NCI-H748 (cell line): ENCODE measurements at regions not wholly inside any gene's neighbourhood (a gene's known extent, or its start where the extent isn't known, plus 50 kb on each side); places are given as distances from the start of the nearest gene placed in this dataset.

ENCODE experiments used
- DNase-seq: peaks from one replicate; lab custom pipeline; 2025; ENCODE audit not compliant: unreplicated experiment; lab: John Stamatoyannopoulos, UW

DNA sequence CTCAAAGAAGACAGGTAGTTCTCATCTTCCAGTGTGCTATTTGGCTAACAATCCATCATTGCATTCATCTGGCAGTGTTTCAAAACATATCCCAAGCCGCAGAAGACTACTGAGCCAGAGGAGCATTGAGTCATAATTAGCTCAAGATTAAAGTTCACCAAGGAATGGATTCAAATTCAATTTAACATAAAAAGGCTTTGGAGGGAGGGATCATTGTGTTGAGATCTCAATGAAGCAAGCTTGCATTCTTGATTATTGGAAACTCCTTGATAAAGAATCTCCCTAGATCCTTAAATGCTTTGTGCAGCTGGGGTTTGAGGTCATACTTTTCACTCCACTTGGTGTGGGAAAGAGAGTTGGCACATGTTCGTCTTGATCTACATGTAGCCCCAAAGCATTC, 142.8 kb upstream of the SEMA3A start:
- DNase-seq = no peak

DNA sequence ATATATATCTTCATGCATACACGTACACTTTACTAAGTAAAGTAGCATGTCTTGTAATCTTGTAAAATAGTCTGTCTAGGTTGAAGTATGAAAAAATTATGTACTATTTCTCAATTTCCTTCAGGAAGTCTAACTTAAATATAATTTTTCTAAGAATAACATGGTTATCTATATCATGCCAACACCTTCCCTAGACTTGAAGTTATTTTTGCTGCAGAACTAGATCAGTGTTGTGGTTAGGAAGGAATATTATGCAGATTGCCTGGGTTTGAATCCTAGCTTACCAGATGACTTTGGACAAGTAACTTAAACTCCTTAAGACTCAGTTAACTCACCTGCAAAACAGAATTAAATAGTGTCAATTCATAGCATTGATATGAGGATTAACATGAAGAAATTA, 142.2 kb upstream of the SEMA3A start:
- no peak for DNase-seq

DNA sequence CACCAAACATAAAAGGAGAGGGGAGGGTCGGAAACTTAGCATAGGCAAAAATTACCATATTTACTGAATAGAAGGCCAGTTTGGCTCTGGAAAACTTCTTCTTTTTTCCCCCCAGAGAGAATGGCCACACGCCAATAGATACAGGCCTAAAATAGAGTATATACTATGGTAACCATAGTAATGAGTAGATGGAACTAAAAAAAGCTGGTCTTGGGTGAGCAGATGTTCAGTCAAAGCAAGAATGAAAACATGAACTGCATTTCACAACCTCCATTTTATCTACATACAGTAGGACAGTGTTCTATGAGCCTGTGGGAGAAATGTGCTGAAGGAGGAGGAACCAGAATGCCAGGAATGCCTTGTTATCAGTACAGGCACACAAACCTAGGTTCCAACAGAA, 141.7 kb upstream of the SEMA3A start:
- no peak for DNase-seq

DNA sequence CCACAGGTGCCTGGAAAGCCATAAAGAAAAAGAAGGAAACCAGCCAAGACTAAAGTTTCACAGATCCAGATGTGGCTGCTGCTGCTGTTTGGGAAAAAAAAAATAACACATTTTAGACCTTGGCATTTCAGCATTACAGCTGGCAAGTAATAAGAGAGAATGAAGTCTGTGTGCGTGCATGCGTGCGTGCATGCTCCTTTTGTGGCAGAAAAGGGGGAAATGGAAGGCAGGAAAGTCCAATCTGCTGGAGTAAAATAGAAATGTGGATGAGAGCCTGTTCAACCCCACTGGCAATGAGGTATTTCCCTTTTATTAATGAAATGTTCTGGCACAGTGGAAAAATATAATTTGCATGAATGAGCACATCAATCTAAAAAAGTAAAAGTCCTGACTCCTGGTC, 137.0 kb upstream of the SEMA3A start:
- no peak for DNase-seq

DNA sequence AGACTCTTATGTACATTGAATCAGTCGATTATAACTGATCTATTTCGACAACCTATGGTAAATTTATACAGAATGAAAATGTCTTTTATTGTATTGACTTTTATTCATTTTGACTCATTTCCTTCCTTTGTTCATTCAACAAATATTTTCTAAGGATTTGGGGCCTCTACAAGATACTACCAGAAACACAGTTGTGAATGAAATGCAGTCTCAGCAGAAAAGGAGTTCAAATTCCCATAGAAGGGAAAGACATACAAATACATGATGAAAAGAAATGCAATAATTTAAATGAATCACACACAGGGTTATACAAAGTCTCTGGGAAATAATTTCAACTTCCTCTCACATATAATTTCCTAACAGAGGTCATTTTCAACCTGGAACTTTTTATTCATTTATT, 134.0 kb upstream of the SEMA3A start:
- no peak for DNase-seq

DNA sequence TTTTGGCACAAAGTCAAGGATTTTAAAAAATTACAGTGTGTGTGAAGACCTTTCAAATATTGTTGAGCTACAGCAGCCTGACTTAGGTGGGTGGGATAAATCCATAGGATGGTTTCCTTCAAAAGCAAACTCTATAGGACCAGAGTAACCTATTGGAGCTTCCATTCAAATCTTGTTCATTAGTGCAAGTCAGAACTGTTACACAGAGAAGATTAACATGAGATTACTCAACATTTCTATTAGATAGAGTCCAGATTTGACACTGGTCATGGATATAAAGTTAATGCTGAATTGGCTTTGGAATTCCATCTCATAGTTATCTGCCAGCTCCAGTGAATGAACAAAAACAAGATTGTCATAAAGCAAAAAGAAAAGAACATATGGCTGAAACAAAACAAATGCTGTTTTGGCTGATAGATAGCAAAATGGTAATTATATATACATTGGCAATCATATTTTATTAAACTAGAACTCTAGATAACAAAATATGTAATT, 129.6 kb upstream of the SEMA3A start:
- no peak for DNase-seq

DNA sequence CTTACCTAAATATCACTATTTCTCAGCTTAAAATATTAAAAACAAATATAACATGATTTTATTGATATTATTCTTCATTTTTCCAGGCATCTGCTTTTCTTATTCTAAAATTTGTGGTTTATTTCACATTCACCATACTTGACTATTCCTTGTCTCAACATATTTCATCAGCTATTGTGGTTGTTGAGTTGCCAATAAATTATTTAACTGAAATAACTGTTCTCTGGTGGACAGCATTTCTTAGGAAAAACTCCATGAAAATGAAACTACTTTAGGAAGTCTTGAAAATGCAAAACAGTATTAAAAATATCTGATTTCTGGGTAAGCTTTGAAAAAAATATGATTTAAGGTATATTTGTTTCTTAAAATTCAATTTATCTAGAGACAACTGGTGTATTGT, 122.9 kb upstream of the SEMA3A start:
- no peak for DNase-seq

DNA sequence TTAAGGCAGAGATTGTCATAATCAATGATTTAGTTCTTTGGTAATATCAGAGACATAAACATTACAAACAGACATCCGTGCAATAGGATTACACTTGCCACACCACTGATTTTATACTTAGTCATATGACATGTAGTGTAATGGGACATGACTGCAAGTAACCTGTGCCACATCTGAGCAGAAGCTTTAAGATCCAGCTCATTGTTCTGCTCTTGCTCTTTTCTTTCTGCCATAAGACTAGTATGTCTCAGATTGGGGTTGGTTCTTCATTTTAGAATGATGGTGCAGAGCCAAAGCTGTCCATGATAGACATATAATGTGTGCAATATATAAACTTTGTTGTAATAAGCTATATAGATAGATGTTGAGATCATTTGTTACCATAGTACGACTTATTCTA, 119.7 kb upstream of the SEMA3A start:
- DNase-seq = no peak

DNA sequence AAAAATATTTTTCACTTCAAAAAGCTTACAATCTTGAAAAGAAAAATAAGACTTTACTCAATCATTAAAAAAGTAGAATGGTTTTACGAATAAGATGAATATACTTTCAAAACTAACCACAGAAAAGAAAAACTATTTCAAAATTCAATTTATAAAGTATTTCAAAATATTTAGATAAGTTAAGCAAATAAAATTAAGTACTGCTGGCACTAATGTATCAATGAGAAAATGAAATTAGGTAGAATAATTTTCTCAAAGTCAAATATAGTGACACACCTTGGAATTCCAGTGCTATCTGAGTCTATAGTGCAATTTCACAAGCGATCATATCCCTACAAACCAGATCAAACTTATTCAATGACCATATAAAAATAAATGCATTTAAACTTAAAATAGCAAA, 109.8 kb upstream of the SEMA3A start:
- DNase-seq = no peak

DNA sequence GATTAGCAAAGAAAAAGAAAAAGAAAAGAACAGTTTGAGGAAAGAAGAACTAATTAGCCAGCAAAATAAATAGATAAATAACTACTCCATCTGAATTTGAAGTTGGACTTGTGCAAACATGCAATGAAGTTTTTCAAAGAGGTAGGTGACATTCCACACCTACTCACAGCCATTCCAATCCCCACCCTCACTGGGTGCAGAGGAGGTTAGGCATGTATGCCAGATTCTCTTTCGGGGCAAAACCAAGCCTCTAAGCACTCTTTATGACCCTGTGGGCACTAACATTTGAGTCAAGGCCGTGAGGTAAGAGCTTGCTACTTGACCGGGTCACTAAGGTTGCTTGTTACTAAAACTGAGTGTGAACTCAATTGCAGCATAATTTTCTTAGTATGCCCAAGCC, 108.4 kb upstream of the SEMA3A start:
- no peak for DNase-seq

DNA sequence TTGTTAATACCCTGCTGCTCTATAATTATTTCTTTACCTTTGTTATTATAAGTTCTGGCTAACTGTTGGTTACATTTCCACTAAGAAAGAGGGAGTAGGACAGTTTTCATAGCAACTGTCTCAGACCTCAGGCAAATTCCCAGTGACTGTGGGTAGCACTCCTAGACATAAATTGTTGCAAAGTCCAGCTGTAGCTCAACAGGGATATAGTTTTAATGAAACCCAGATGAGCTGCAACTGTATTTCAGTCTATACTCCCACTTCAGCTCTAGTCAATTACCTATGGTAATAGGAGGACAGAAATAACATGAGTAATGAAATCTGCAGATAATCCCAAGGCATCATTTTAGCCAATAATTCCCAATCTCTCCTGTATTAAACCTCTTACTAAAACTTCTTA, 103.0 kb upstream of the SEMA3A start:
- no peak for DNase-seq

DNA sequence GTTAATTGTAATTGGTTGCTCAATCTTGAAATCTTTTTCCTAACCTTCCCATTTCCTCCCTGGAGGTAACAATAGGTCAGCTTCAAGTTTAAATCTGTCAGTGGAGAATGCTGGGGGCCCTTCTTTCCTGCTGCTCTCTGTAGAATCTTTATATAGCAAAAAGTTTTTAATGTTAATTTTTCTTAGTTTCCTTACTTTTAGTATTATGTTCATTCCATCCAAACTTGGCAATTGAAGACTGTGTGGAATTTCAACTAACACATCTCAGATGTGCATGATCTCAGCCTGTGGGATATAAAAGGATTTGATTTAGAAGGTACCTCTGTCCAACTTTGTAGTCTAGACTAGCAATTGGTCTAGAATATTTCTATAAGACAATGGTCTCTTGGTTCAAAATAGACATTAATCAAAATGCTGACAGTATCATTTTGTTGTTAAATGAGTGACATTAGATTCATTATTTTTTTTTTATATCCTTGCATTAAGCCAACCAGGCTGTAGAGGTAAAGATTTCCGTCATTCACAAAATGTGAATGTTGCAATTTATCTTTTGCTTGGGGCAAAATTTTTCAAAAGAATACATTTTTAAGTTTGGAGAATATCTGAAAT, 100.4 kb upstream of the SEMA3A start:
- DNase-seq = no peak

DNA sequence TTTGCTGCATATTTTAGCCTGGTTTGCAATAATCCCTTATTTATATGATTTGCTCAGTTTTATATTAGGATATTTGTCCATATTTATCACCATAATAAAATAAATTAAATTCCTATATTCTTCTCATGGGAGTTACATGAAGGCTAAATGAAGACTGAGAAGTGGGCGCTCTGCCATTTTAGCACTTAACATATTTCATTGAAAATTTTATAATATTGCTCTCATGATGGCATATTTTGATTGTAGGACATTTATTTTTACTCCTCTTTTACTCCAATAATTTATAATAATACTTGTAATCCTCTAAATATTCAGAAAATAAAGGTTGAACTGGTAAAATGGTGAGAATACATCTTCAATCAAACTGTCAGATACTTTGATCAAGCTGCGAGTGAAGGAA, 99.8 kb upstream of the SEMA3A start:
- no peak for DNase-seq

DNA sequence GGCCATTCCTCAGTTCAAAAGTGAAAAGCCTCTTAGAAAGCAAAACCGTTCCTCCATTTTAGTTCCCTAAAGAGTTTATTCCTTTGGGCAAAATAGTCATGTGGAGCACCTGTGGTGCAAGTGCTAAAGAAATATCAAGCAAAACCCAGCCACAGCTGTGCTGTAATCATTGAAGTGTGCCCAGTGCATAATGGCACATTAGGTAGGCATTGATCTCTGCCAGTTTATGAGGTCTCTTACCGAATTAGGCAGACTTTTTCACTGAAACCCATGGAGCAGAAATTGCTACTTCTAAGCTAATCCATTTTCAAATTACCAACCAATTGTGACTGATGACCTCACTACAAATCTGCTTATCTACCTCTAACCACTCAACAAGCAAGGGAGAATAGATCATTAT, 97.2 kb upstream of the SEMA3A start:
- no peak for DNase-seq

DNA sequence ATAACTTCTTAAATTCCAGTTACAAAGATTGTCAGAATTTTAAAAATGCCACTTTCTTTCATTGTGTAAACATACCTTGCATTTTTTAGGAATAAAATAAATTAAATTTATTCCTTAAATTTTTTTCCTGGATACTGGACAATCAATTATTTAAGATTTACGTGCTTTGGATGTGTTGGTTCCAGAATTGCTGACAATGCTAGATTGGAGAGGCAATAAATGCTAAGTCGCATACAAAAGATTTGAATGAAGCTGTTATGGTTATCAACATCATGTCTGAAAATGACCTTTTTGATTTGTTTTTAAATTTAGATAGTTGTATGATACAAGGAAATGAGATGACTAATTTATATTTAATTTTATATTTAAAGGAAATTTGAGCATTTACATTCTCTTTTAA, 89.2 kb upstream of the SEMA3A start:
- DNase-seq = no peak

DNA sequence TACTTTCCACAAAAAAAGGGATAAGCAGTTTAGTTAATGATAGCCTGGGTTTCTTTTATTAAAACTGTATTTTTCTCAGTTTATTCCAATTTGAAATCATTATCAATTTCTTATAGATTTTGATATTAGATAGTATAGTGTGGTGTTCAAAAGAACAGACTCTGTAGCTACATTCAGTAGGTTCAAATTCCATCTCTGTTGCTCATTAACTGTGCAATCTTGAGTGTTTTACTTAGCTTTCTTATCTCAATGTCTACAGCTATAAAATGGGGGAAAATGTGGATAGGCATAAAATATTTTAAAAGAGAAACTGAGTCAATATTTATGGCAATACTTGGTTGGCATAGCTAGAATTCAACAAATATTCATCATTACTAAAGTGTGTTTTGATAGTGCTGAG, 86.9 kb upstream of the SEMA3A start:
- DNase-seq = no peak

DNA sequence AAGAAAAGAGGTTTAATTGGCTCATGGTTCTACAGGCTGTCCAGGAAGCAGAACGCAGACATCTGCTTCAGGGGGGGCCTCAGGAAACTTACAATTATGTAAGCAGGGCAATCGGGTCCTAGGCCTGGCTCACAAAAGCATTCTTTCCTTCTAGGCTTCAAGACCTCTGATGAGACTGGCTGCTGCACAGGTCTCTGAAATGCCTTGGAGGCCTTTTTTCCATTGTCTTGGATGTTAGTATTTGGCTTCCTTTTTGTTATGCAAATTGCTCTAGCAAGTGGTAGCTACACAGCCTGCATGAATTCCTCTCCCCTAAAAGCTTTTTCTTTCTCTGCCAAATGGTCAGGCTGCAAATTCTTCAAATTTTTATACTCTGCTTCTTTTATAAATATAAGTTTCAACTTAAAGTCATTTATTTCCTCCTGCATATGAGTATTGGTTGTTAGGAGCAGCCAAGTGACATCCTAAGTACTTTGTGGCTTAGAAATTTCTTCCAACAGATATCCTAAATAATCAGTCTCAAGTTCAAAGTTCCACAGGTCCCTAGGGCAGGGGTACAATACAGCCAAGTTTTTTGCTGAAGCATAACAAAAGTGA, 83.1 kb upstream of the SEMA3A start:
- DNase-seq = no peak

DNA sequence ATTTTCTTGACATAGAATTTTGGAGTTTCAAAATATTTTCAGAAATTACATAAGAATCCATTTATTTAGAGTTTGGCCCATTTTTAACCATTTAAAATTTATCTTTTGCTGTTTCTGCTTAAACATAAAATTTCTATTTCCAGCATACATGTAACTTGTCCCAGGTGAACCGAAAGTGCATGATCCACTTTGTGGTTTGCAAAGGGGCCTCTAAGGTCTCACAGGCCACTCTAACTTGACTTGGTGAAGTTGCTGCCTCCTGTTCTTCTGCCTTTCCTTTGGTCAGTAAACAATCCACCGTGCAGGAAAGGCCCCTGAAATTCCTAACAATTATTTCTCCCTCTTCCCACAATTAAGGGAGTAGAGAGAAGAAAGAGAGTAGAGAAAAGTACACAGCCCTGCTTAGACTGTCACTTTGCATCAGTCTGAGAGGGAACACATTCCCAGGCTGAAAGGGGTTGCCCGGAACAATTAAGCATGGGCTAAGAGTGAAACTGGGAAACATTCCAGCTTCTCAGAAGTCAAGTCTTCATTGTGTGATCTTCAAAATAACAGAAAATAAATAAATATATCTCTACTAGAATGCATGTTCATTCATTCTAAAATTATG, 79.5 kb upstream of the SEMA3A start:
- DNase-seq = no peak

DNA sequence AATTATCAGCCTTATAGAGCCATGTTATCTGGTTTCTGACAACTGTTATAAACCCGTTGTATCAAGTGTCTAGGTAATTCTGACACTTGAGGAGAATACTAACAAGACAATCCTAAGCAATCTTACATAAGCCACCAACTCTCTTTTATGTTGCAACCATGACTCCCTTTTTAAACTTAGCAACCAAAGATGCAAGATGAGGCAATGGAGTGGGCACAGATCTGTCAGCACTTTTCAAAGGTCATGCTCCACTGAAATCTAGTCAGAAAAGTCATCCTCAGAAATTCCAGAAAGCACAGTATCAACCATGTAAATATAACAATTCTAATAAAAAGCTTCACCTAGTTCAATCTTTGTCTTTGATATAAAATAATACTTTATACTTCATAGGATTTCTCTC, 77.0 kb upstream of the SEMA3A start:
- no peak for DNase-seq

DNA sequence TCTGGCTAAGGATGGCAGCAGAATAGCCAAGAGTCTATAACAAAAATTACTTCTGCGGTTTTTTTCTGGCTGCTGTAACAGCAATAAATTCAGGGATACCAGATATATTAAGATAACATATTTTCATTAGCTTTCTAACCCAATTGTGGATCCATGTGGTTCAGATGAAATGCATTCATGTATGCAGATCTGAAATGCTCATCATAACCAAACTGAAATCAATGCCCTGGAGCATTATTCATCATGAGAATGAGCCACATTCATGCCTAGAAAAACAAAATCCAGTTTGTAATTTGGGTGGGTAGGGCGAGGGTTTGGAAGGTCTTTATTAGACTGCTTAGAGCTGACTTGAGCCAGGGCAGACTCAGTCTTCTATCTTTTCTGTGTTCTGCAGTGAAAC, 69.8 kb upstream of the SEMA3A start:
- DNase-seq = no peak

DNA sequence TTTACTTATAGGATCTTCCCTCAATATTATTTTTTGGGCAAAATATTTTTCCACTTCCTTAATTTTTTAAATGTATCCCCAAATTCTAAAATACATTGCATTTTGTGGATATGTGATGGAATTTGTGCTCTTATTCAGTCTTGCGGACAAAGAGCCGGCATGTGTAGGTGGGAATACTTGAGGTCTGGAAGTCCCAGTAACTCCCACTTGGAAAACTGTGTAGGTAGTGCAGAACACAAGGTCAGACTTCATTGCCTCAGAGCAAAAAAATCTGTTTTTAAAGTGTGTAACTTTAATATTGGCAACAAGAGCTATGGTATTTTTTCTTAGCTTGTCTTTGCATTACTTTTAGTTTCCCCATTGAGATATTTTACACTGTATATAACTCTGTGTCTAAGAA, 68.5 kb upstream of the SEMA3A start:
- no peak for DNase-seq

DNA sequence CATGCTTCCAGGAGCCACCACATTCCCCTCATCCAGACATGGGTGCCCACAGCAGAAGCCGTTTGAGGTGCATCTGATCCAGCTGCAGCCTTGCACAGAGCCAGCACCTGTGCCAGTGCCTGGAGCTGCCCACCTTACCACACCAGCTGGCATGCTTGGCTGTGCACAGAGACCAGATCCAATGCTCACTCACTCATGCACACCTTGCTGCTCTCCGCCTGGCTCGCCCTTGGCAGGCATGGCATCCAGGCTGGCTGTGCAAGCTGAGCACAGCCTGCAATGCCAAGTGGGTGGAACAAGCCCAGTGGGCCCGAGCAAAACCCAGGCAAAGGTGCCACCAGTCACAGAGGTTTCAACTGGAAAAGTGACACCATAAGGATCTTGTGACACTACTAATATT, 66.9 kb upstream of the SEMA3A start:
- DNase-seq = no peak

DNA sequence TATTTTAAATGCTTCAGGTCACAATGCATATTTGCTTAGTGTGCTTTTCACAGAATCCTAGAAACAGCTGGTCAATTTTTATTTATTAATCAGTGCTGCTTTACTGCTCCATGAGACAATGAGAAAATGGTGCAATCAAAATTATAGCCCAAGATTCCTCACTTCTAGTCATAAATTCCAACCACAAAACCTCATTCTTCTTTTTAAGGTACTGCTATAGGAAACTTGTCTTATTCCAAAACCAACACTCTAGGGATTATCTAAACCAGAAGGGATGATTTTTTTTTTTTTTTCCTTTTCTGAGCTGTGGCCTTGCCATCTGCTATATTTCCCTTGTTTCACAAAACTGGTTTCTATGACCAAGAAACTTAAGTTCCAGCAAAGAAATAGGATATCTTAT, 64.0 kb upstream of the SEMA3A start:
- DNase-seq = no peak
